ENCODE measurements at regions not wholly inside any gene's neighbourhood (a gene's known extent, or its start where the extent isn't known, plus 50 kb on each side); places are given as distances from the start of the nearest gene placed in this dataset.
"Not testable (repeated sequence)": the region's sequence is repeated elsewhere in the genome, so short reads cannot be mapped to it uniquely, and the experiment has no call there.

GRCh38 chr1:5198328-5198727 is 543.9 kb downstream of the AJAP1 start:
- no peak for ATAC-seq

- ATAC-seq, result no peak
Observed at GRCh38 chr1:5191470-5191869, 537.1 kb downstream of the AJAP1 start.

GRCh38 chr1:5189384-5189783 is 535.0 kb downstream of the AJAP1 start:
- ATAC-seq, result no peak

- no peak for ATAC-seq
Observed at GRCh38 chr1:5165762-5166161, 511.4 kb downstream of the AJAP1 start.

GRCh38 chr1:5164158-5164557 is 509.7 kb downstream of the AJAP1 start:
- no peak for ATAC-seq

DNA sequence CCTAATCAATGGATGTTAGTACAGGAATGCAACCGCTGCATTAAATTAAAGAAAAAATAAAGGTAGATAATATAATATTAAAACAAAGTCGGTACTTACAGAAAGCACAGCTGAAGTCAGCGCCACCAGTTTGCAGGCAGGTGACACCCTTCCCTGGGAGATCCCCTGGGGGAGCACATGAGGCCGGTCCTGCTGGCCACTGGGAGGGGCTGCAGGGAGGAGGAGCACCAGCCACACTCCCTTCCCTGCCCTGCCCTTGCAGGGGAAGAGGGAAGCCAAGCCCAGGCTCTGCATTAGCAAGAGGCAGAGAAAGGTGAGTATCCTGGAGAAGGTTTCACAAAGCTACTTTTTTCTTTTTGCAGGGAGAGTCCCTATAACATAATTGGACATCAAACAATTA is 507.0 kb downstream of the AJAP1 start:
- ATAC-seq, result no peak

DNA sequence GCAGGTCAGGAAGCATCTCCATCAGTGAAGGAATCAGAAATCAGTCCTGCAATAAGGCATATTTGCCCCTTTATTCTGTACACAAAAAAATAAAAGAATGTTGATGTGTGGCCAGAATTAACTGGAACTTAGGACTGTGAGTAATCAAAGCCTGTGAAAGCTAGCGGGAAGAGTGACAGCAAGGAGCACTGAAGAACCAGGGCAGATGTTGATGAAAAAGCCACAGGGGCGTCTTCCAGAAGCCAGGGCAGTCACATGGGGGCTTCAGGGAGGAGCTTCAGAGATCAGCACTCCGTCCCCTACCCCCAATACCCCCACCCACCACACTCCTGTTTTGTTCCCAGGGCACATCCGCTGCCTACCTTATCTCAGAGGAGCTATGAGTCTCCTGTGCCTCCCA is 502.8 kb downstream of the AJAP1 start:
- no peak for ATAC-seq

DNA sequence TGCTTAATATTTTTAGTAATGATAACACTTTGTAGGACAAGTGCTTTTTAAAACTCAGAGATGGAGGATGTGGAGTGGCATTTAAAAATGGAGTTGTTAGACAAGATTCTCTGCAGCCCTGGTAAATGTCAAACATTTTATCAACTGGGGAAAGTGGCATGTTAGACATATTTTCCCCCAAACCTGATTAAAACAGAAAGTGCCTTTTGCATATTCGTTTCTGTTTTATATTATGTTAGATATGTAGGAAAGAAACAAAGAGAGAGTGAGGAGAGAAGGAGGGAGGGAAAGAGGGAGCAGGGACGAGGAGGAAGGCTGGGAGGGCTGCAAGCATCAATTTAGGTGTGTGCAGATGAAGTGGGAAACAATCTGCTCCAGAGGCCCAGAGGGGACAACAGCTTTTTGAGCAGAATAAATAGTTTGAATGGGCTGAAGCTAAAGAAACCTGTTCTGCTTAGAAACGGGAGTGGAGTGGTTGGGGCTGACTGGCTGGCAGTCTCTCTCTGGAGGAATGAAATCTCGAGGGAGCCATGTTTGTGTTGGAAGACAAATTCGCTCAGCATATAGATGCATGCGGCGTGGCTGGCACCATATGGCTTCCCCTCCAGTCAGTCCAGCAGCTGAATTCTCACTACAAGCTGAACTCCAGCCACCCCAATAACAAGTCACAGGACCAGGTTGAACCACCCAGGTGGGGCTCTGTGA is 502.2 kb downstream of the AJAP1 start:
- no peak for ATAC-seq

GRCh38 chr1:5151511-5151910 is 497.1 kb downstream of the AJAP1 start:
- no peak for ATAC-seq

GRCh38 chr1:5150191-5150590 is 495.8 kb downstream of the AJAP1 start:
- ATAC-seq, result no peak

GRCh38 chr1:5147806-5148205 is 493.4 kb downstream of the AJAP1 start:
- ATAC-seq, result no peak

GRCh38 chr1:5142389-5142788 is 488.0 kb downstream of the AJAP1 start:
- no peak for ATAC-seq

DNA sequence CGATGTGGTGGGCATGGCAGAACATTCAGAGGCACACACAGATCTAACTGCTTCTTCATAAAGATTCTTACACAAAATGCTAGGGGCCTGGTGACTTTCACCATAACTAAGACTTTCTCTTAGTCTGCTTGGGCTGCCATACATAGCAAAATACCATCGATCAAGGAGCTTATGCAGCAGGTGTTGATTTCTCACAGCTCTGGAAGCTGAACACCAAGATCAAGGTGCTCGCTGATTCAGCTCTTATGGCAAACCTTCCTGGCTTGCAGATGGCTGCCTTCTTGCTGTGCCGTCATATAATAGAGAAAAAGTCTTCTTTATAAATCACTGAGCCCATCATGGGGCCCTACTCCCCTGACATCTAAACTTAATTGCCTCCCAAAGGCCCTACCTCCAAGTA is 487.3 kb downstream of the AJAP1 start:
- no peak for ATAC-seq

DNA sequence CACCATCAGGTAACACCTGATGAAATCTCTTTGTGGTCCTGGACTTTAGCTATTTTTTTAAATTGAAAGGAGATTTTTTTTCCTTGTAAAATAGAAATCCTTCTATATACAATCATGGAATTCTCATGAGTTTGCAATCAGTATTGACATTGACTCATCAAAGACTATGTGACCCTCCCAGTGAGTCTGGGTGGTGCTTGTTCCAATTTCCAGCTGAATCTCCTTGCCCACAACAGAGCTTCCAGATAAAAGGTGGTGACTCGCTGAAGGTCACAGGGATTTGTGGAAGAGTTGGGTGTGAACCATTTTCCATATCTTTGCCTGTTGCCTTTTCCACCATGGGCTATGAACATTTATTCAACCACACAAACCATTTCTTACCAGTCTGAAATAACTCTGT is 486.6 kb downstream of the AJAP1 start:
- ATAC-seq, result no peak

DNA sequence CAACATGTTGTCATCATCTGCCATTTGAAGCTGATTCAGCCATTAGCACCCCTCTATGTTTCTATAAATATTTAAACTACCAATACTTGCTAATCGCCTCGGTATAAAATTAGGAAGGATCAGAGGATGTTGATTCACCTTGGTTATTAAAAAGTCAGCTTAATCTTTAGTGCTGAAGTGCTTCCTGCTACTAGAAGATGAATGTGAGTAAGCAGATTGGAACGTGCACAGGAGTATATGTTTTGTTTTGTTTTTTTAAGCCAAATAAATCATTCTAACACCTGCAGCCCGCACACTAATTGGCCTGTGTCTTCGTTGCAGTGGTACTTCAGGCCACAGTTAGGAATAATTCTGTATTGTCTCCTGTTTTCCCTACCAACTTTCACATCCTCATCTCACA is 485.7 kb downstream of the AJAP1 start:
- ATAC-seq, result no peak

- ATAC-seq, result no peak
Observed at GRCh38 chr1:5129746-5130355, 475.4 kb downstream of the AJAP1 start.

DNA sequence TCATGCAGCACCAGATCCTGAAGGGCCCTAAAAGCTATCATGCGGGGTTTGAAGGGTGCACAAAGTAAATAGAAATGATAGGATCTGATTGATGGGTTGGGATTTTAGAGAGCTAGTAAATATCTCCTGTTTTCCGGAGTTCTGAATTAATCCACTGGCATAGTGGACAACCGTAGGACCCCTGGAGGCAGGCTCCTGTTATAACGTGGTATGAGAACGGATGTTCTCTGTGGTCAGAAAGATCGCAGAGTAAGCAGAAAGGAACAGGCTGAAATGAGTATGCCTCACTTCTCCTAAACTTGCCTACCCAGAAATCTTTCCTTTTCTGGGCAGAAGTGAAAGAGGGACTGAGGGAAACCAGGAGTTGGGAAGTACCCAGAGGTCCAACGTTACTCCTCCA is 470.8 kb downstream of the AJAP1 start:
- no peak for ATAC-seq

DNA sequence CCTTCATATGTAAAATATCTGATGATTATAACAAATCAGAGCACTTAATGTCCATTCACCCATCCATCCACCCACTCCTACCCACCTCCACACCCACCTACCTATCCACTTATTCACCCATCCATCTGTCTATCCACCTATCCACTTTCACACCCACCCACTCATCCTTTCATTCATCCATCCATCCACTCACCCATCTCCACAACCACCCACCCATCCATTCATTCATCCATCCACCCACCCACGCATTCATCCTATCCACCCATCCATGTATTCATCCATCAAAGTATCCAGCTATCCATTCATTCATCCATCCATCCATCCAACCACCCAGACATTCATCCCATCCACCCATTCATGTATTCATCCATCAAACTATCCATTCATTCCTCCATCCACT is 466.1 kb downstream of the AJAP1 start:
- ATAC-seq, result no peak

DNA sequence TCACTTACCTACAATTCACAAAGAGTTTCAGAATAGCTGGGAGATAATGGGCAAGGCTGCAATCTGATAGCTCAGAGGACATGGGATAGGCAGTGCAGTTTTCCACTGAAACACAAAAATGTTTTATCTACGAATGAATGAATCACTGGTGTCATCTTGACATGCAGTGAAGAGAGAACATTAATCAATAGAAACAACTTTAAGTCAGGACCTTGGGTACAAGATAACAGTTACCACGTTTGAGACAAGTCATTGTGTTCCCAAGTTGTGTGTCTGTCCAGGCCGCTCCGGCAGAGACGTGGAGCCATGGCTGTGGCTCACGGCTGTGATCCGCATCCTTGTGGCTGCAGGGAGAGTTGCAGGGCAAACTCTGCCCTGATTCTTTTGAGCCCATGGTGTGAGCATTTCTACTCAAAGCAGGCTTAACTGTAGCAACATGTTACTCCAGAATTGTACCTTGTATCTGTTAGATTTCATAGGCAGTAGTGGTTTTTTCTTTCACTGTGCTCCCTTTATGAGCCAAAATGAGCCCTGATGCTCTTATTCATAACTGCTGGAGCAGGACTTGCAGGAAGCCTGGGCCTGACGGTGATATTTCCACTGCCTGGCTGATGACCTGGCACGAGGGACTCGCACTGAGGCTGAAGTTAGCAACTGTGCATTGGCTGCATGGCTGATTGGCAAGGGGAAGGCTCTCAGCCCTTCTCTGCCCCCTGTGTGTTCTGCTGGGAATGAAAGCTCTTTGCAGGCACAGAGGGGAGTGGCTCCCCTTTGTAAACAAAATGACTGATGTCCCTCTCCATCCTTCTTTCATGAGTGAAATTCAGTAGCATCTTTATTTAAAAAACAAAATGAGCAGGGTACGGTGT is 465.2 kb downstream of the AJAP1 start:
- no peak for ATAC-seq

DNA sequence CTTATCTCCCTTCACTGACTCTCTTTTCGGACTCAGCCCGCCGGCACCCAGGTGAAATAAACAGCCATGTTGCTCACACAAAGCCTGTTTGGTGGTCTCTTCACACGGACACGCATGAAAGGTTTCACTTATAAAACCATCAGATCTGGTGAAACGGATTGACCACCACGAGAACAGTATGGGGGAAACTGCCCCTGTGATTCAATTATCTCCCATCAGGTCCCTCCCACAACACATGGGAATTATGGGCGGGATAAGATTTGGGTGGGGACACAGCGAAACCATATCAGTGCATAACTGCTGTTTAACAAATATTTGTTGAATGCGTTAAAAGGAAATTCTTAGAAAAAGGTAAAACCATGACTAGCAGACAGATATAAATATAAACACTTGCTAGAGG is 464.4 kb downstream of the AJAP1 start:
- not testable (repeated sequence) for ATAC-seq

DNA sequence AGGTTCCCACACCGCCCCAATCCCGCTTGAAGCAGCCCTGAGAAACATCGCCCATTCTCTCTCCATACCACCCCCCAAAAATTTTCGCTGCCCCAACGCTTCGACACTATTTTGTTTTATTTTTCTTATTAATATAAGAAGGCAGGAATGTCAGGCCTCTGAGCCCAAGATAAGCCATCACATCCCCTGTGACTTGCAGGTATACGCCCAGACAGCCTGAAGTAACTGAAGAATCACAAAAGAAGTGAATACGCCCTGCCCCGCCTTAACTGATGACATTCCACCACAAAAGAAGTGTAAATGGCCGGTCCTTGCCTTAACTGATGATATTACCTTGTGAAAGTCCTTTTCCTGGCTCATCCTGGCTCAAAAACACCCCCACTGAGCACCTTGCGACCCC is 463.9 kb downstream of the AJAP1 start:
- ATAC-seq, result not testable (repeated sequence)

GRCh38 chr1:5111581-5111980 is 457.2 kb downstream of the AJAP1 start:
- ATAC-seq, result no peak

DNA sequence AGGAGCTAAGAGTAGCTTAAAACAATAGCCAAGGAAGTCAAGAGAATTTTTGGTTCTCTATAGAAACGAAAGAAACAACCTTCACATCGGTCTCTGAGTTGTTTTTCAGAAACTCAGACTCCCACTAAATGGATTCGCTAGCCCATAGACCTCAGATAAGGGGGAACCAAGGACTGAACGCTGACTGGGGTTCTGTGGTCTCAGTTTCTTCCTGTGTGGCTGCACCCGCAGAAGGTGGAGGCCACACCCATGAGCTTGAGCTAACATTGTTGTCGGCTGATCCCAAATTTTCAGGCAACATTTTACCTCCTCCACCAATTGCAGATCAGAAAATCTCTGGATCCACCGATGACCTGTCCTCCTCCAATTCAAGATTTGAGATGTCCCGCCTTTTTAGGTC is 456.1 kb downstream of the AJAP1 start:
- ATAC-seq, result no peak

DNA sequence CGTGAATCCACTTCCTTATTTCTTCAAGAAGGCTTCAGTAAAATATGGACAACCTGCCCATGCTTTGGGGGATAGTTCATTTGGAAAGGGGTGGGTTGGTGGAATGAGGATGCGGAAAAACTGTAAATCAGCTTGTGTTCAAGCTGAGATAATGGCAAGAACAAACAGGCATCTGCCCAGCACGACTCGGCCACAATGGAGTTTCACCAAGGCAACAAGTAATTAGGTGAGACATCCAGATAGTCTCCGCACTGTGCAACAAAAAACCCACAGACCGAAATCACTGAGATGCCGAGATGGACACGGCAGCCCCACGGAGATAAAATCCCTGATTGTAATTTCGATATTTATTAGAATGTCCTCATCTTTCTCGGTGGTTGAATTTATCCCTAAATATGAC is 455.2 kb downstream of the AJAP1 start:
- ATAC-seq, result no peak

All from esophagus mucosa (tissue), 1 donor.